ENCODE measurements at regions not wholly inside any gene's neighbourhood (a gene's known extent, or its start where the extent isn't known, plus 50 kb on each side); places are given as distances from the start of the nearest gene placed in this dataset.

DNA sequence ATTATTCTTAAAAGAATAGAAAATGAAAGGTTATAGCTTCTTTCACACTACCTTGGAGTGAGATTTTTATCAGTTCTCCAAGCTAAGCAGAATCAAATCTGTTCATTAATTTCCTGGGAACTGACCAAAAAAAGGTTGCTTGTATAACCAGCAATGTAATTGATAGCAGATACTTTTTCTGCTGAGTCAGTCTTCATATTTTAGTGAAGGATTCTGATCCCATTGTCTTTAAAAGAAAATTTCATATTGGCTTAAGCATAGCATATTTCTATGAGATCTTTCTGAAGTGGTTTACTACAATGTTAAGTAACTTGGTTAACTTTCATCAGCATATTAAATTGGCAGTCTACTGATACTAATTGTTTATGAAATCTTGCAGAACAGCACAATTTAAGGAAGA is 338.0 kb downstream of the TMX3 start:
- H3K4me1 ChIP-seq (ENCODE audit: control insufficient read depth, insufficient read depth, low read length, poor library complexity, severe bottlenecking) = no peaks in the 10 kb centered on the region
- H3K4me3 ChIP-seq (ENCODE audit: extremely low read depth, insufficient read depth, low read length, poor library complexity, severe bottlenecking) = no peak overlapping the region
- H3K9me3 ChIP-seq (ENCODE audit: control insufficient read depth, low read length) = no peaks in the 10 kb centered on the region
- no peak overlapping the region for H3K27ac ChIP-seq (ENCODE audit: low read depth, low read length, severe bottlenecking)
- no peaks in the 10 kb centered on the region for H3K36me3 ChIP-seq (ENCODE audit: control insufficient read depth, insufficient read depth, low read length)

DNA sequence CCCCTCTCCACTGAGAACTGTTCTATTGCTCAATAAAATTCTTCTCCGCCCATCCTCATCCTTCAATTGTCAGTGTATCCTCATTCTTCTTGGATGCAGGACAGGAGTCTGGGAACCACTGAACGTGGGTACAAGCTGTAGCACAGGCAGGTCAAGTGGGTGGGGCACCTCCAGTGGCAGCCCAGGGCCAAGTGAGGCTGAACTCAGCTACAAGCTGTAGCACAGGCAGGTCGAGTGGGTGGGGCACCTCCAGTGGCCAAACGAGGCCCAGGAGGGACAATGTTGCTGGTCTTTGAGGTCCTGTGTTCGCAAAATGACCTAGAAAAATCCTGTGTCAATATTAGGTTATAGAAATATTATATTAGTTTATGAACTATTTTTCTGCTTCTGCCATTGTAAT is 352.0 kb downstream of the TMX3 start:
- Histone ChIP-seq H3K9me3 (ENCODE audit: control insufficient read depth, low read length) (no peaks in the 10 kb centered on the region), H3K4me3 (ENCODE audit: extremely low read depth, insufficient read depth, low read length, poor library complexity, severe bottlenecking) (no peak overlapping the region), H3K27ac (ENCODE audit: low read depth, low read length, severe bottlenecking) (no peak overlapping the region), H3K4me1 (ENCODE audit: control insufficient read depth, insufficient read depth, low read length, poor library complexity, severe bottlenecking) (no peaks in the 10 kb centered on the region), H3K36me3 (ENCODE audit: control insufficient read depth, insufficient read depth, low read length) (no peaks in the 10 kb centered on the region)
- WGBS, 2 experiments (ENCODE audit: insufficient coverage in 2 of 2) = 73 to 94% methylated on average over 2 to 4 of the region's 5 CpGs

DNA sequence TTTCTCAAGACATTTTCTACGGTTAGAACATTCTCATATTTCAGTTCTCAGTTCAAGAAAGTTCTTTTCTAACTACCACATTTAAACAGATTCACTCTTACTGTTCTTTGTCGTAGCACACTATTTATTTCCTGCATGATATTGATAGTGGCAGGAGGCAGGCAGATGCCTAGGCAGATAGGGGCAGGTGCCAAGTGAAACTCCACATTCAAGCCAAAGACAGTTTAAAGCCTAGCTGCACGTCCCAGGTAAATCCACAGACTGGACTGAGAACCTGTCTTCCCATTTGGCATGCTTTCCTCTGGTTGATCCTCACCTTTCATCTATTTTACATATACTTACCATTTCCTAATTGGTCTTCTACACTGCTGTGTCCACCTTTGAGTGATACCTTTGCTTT is 359.3 kb downstream of the TMX3 start:
- no peak overlapping the region for H3K4me3 ChIP-seq (ENCODE audit: extremely low read depth, insufficient read depth, low read length, poor library complexity, severe bottlenecking)
- no peaks in the 10 kb centered on the region for H3K4me1 ChIP-seq (ENCODE audit: control insufficient read depth, insufficient read depth, low read length, poor library complexity, severe bottlenecking)
- no peak overlapping the region for H3K27ac ChIP-seq (ENCODE audit: low read depth, low read length, severe bottlenecking)
- H3K36me3 ChIP-seq (ENCODE audit: control insufficient read depth, insufficient read depth, low read length) = no peaks in the 10 kb centered on the region
- WGBS, 2 experiments (ENCODE audit: insufficient coverage in 2 of 2) = 36 to 40% methylated on average over 2 of the region's 3 CpGs
- peaks cover 5% of the 10 kb centered on the region for H3K9me3 ChIP-seq (ENCODE audit: control insufficient read depth, low read length)

DNA sequence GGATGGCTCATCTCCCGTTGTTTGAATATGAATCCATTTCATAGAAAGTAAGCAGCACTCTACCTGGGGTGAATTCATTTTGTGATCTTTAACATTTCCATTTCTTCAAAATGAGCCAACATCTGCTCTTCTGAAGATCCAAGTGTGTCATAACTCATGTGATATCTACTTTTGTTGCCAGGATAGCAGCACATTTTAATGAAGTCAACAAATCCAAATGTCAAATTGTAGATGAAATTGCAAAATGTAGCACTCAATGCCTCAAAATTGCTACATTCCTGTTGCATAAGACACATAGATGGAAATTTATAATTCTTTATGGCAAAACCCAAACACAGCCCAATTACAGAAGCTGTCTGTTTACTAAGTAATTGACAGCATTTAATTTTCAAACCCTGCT is 360.7 kb downstream of the TMX3 start:
- Histone ChIP-seq H3K9me3 (ENCODE audit: control insufficient read depth, low read length) (peaks cover 5% of the 10 kb centered on the region), H3K4me1 (ENCODE audit: control insufficient read depth, insufficient read depth, low read length, poor library complexity, severe bottlenecking) (no peaks in the 10 kb centered on the region), H3K36me3 (ENCODE audit: control insufficient read depth, insufficient read depth, low read length) (no peaks in the 10 kb centered on the region), H3K27ac (ENCODE audit: low read depth, low read length, severe bottlenecking) (no peak overlapping the region), H3K4me3 (ENCODE audit: extremely low read depth, insufficient read depth, low read length, poor library complexity, severe bottlenecking) (no peak overlapping the region)
- 83% methylated on average over 1 of the region's 1 CpG; no CpG with 5 or more reads in 1 of the 2 experiments for WGBS, 2 experiments (ENCODE audit: insufficient coverage in 2 of 2)

DNA sequence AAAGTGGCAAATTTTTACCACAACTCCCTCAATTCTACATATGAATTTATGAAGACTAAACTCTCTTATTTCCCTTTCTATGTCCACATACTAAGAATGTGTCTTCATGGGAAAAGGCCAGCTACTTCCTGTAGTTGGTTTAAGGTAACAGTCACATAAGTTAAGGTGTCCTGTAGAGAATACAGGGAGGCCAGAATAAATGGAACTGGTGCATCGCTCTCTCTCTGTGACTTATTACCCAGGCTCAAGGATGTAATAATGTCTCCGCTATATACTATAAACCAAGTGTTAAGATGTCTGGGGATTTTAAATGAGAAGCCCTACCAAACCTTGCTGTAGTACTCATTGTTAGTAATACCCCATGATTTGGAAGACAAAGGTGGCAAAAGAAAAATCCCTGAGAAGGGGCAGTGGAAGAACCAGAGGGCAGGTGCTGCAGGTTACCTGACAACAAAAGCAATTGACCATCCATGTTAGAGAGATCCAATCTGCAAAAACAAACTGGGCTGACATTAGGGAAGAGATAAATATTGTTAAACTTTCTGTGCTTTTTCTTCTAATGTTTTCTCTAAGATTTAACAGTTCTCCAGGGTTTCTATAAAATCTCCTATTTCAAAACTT is 372.8 kb downstream of the TMX3 start:
- no peaks in the 10 kb centered on the region for H3K9me3 ChIP-seq (ENCODE audit: control insufficient read depth, low read length)
- no peaks in the 10 kb centered on the region for H3K4me1 ChIP-seq (ENCODE audit: control insufficient read depth, insufficient read depth, low read length, poor library complexity, severe bottlenecking)
- no peak overlapping the region for H3K27ac ChIP-seq (ENCODE audit: low read depth, low read length, severe bottlenecking)
- no peak overlapping the region for H3K4me3 ChIP-seq (ENCODE audit: extremely low read depth, insufficient read depth, low read length, poor library complexity, severe bottlenecking)
- WGBS, 2 experiments (ENCODE audit: insufficient coverage in 2 of 2) = 100% methylated on average over 2 of the region's 2 CpGs; no CpG with 5 or more reads in 1 of the 2 experiments
- no peaks in the 10 kb centered on the region for H3K36me3 ChIP-seq (ENCODE audit: control insufficient read depth, insufficient read depth, low read length)

DNA sequence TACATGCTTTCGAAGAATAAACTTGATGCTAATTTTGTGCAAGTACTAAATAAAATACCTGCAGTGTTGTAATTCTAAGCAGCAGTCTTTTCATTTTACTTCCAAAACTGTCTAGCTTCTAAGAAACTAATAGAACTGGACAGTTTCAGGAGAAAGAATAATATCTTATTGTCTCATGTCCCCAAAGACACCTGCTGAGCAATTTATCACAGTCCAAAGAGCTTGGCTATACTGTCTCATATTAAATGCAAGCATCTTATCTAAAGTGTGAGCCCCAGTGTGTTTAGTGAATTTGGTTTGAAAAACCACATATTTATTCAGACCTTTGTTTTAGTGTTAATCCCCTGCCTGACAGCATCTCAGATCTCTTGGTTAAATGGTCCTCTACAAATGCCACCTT is 374.3 kb downstream of the TMX3 start:
- Histone ChIP-seq H3K27ac (ENCODE audit: low read depth, low read length, severe bottlenecking) (no peak overlapping the region), H3K4me3 (ENCODE audit: extremely low read depth, insufficient read depth, low read length, poor library complexity, severe bottlenecking) (no peak overlapping the region), H3K36me3 (ENCODE audit: control insufficient read depth, insufficient read depth, low read length) (no peaks in the 10 kb centered on the region), H3K4me1 (ENCODE audit: control insufficient read depth, insufficient read depth, low read length, poor library complexity, severe bottlenecking) (no peaks in the 10 kb centered on the region), H3K9me3 (ENCODE audit: control insufficient read depth, low read length) (no peaks in the 10 kb centered on the region)
- whole genome bisulfite sequencing, 2 experiments (ENCODE audit: insufficient coverage in 2 of 2) = no CpG with 5 or more reads among the region's 1 CpG

DNA sequence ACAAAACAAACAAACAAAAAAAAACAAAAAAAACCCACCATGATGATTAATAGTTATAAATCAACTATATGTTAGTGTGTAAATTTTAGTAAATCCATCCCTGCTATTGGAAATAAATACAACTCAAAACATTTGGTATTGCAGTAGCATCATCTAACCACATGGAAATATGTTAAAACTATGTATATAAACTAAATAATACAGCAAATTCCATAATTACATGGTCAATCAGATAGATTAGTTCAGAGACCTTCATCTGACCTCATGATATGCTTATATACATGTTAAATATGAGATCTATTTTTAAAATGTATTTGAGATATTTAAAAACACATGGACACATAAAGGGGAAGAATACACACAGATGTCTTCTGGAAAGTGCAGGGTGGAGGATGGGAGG is 384.2 kb downstream of the TMX3 start:
- Histone ChIP-seq H3K27ac (ENCODE audit: low read depth, low read length, severe bottlenecking) (no peak overlapping the region), H3K4me1 (ENCODE audit: control insufficient read depth, insufficient read depth, low read length, poor library complexity, severe bottlenecking) (no peaks in the 10 kb centered on the region), H3K4me3 (ENCODE audit: extremely low read depth, insufficient read depth, low read length, poor library complexity, severe bottlenecking) (no peak overlapping the region), H3K36me3 (ENCODE audit: control insufficient read depth, insufficient read depth, low read length) (no peaks in the 10 kb centered on the region), H3K9me3 (ENCODE audit: control insufficient read depth, low read length) (no peaks in the 10 kb centered on the region)

DNA sequence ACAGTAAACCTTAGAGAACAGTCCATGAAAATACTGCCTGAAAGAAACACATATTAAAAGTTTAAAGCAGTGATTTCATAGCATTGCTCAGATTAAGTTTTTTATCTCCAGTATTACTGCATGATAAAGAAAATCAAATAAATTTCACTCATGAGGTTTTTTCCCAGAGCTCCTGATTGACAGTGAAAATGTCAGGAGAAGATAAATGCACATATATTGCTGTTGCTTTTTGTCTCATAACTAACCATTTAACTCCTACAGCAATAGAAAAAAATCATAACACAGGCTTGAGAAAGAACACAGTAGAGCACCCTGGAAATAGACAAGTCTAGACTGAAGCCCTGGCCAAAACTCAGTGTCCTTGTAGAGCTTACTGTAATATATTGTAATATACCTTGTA is 391.0 kb downstream of the TMX3 start:
- H3K36me3 ChIP-seq (ENCODE audit: control insufficient read depth, insufficient read depth, low read length) = no peaks in the 10 kb centered on the region
- no peak overlapping the region for H3K27ac ChIP-seq (ENCODE audit: low read depth, low read length, severe bottlenecking)
- no peaks in the 10 kb centered on the region for H3K9me3 ChIP-seq (ENCODE audit: control insufficient read depth, low read length)
- H3K4me1 ChIP-seq (ENCODE audit: control insufficient read depth, insufficient read depth, low read length, poor library complexity, severe bottlenecking) = no peaks in the 10 kb centered on the region
- H3K4me3 ChIP-seq (ENCODE audit: extremely low read depth, insufficient read depth, low read length, poor library complexity, severe bottlenecking) = no peak overlapping the region

DNA sequence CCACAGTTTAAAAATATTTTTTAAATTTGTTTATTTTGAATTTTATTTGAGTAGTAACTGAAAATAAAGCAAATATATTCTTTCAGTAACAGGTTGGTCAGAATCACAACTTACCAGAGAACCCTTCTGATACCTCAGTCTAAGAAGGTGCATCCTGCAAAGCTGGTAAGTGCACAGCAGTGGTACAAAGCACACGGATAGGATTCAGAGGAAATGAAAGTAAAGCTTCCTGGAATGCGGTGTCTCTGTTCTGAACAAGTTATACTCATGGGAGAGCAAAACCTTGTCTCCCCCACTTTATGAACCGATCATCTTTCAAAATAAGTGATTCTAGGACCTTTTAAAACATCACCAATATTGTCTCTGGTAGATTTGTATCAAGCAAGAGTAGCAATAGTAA is 398.3 kb downstream of the TMX3 start:
- Histone ChIP-seq H3K9me3 (ENCODE audit: control insufficient read depth, low read length) (no peaks in the 10 kb centered on the region), H3K36me3 (ENCODE audit: control insufficient read depth, insufficient read depth, low read length) (no peaks in the 10 kb centered on the region), H3K4me1 (ENCODE audit: control insufficient read depth, insufficient read depth, low read length, poor library complexity, severe bottlenecking) (no peaks in the 10 kb centered on the region), H3K4me3 (ENCODE audit: extremely low read depth, insufficient read depth, low read length, poor library complexity, severe bottlenecking) (no peak overlapping the region), H3K27ac (ENCODE audit: low read depth, low read length, severe bottlenecking) (no peak overlapping the region)
- WGBS, 2 experiments (ENCODE audit: insufficient coverage in 2 of 2) = 80% methylated on average over 1 of the region's 3 CpGs; no CpG with 5 or more reads in 1 of the 2 experiments

DNA sequence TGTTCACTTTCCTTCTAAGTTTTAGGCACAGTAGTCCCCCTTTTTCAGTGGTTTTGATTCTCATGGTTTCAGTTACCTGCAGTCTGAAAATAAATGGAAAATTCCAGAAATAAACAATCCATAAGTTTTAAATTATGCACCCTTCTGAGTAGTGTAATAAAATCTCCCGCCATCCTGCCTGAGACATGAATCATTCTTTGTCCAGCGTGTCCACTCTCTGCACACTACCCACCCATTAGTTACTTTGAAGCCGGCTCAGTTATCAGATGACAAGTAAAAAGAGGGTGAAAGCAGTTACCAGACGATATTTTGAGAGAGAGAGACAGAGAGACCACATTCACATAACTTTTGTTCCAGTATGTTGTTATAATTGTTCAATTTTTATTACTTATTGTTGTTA is 400.5 kb downstream of the TMX3 start:
- no peak overlapping the region for H3K4me3 ChIP-seq (ENCODE audit: extremely low read depth, insufficient read depth, low read length, poor library complexity, severe bottlenecking)
- no peaks in the 10 kb centered on the region for H3K36me3 ChIP-seq (ENCODE audit: control insufficient read depth, insufficient read depth, low read length)
- no peak overlapping the region for H3K27ac ChIP-seq (ENCODE audit: low read depth, low read length, severe bottlenecking)
- WGBS, 2 experiments (ENCODE audit: insufficient coverage in 2 of 2) = 63% methylated on average over 2 of the region's 4 CpGs; no CpG with 5 or more reads in 1 of the 2 experiments
- H3K4me1 ChIP-seq (ENCODE audit: control insufficient read depth, insufficient read depth, low read length, poor library complexity, severe bottlenecking) = no peaks in the 10 kb centered on the region
- no peaks in the 10 kb centered on the region for H3K9me3 ChIP-seq (ENCODE audit: control insufficient read depth, low read length)

DNA sequence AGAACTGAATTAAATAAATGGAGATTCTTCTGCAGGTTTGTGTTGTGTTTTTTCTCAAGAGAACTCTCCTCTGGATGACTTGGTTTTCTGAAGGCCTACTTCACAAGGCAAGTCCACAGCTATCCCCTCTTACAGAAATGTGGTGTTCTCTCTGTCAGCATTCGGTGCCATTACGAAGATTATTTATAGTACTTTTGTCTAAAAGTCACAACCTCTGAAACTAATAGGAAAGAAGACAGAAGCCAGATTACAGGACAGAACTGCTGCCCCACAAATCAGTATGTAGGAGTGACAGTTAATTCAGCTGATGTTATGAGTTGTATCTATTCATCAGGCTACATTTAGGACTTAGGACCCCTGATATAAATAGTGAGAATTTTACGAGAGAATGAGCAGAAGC is 413.5 kb downstream of the TMX3 start:
- 57 to 100% methylated on average over 1 of the region's 3 CpGs for WGBS, 2 experiments (ENCODE audit: insufficient coverage in 2 of 2)

More for the DNA sequence above, 413.5 kb downstream of the TMX3 start:
- Histone ChIP-seq H3K27ac (ENCODE audit: low read depth, low read length, severe bottlenecking) (no peak overlapping the region), H3K36me3 (ENCODE audit: control insufficient read depth, insufficient read depth, low read length) (no peaks in the 10 kb centered on the region), H3K9me3 (ENCODE audit: control insufficient read depth, low read length) (no peaks in the 10 kb centered on the region), H3K4me1 (ENCODE audit: control insufficient read depth, insufficient read depth, low read length, poor library complexity, severe bottlenecking) (no peaks in the 10 kb centered on the region), H3K4me3 (ENCODE audit: extremely low read depth, insufficient read depth, low read length, poor library complexity, severe bottlenecking) (no peak overlapping the region)
